ENCODE measurements at regions not wholly inside any gene's neighbourhood (a gene's known extent, or its start where the extent isn't known, plus 50 kb on each side); places are given as distances from the start of the nearest gene placed in this dataset.

GRCh38 chr6:148272597-148272996 is 70.0 kb upstream of the SASH1 start:
- Histone ChIP-seq H3K9me3 (replicated peaks in 1 of 2; ENCODE audit: control insufficient read depth in 1 of 2, insufficient read depth in 1 of 2, low read length in 2 of 2) (no peaks in the 10 kb centered on the region), H2AFZ (ENCODE audit: insufficient read depth, low read depth, low read length, poor library complexity, severe bottlenecking) (no peak overlapping the region), H3K4me1 (ENCODE audit: control insufficient read depth in 1 of 2, insufficient read depth in 2 of 2, low read length in 2 of 2) (no peaks in the 10 kb centered on the region), H3K9ac (ENCODE audit: insufficient read depth, low read length, poor library complexity, severe bottlenecking) (no peak overlapping the region), H3K27me3 (ENCODE audit: control insufficient read depth in 2 of 2, insufficient read depth in 2 of 2, low read length in 2 of 2) (no peaks in the 10 kb centered on the region), H3K79me2 (ENCODE audit: insufficient read depth, low read length) (no peaks in the 10 kb centered on the region), H3K27ac (ENCODE audit: low read depth in 1 of 2, low read length in 2 of 2) (no peak overlapping the region), H4K20me1 (ENCODE audit: insufficient read depth, low read length) (no peaks in the 10 kb centered on the region), H3K4me3 (replicated peaks in 1 of 3; ENCODE audit: low read depth in 2 of 3, low read length in 3 of 3) (no peak overlapping the region), H3K4me2 (replicated peaks; ENCODE audit: extremely low read depth, low read length, poor library complexity, severe bottlenecking) (no peak overlapping the region), H3K36me3 (replicated peaks in 1 of 2; ENCODE audit: control insufficient read depth in 1 of 2, insufficient read depth in 2 of 2, low read length in 2 of 2) (no peaks in the 10 kb centered on the region)
- WGBS (ENCODE audit: insufficient coverage): 100% methylated on average over 1 of the region's 7 CpGs
- Mint-ChIP-seq H3K4me1 (no peaks in the 10 kb centered on the region), H3K36me3 (no peaks in the 10 kb centered on the region), H3K9me3 (peaks cover 0 to 1% (median 0%) of the 10 kb centered on the region in 7 donors), H3K27ac (no peak overlapping the region), H3K27me3 (ENCODE audit: low read depth in 3 of 3) (peaks cover 4 to 11% (median 8%) of the 10 kb centered on the region in 3 donors), H3K4me3 (no peak overlapping the region)
- no peak for TF ChIP-seq CTCF (IDR thresholded peaks at IDR 0.05)
- intact Hi-C loops (cut with micrococcal nuclease): no loop called here
- no peak for DNase-seq

- DNase-seq: no peak
- Histone ChIP-seq H3K4me2 (replicated peaks; ENCODE audit: extremely low read depth, low read length, poor library complexity, severe bottlenecking) (no peak overlapping the region), H3K4me1 (ENCODE audit: control insufficient read depth in 1 of 2, insufficient read depth in 2 of 2, low read length in 2 of 2) (no peaks in the 10 kb centered on the region), H2AFZ (ENCODE audit: insufficient read depth, low read depth, low read length, poor library complexity, severe bottlenecking) (no peak overlapping the region), H3K9me3 (replicated peaks in 1 of 2; ENCODE audit: control insufficient read depth in 1 of 2, insufficient read depth in 1 of 2, low read length in 2 of 2) (no peaks in the 10 kb centered on the region), H3K4me3 (replicated peaks in 1 of 3; ENCODE audit: low read depth in 2 of 3, low read length in 3 of 3) (no peak overlapping the region), H3K79me2 (ENCODE audit: insufficient read depth, low read length) (no peaks in the 10 kb centered on the region), H3K9ac (ENCODE audit: insufficient read depth, low read length, poor library complexity, severe bottlenecking) (no peak overlapping the region), H3K27me3 (ENCODE audit: control insufficient read depth in 2 of 2, insufficient read depth in 2 of 2, low read length in 2 of 2) (no peaks in the 10 kb centered on the region), H3K36me3 (replicated peaks in 1 of 2; ENCODE audit: control insufficient read depth in 1 of 2, insufficient read depth in 2 of 2, low read length in 2 of 2) (no peaks in the 10 kb centered on the region), H4K20me1 (ENCODE audit: insufficient read depth, low read length) (no peaks in the 10 kb centered on the region), H3K27ac (ENCODE audit: low read depth in 1 of 2, low read length in 2 of 2) (no peak overlapping the region)
- TF ChIP-seq CTCF (IDR thresholded peaks at IDR 0.05): no peak
- no peak overlapping the region for H3K27ac Mint-ChIP-seq
- peaks cover 0 to 6% (median 0%) of the 10 kb centered on the region in 7 donors for H3K9me3 Mint-ChIP-seq
- no peaks in the 10 kb centered on the region for H3K4me1 Mint-ChIP-seq
- whole genome bisulfite sequencing (ENCODE audit: insufficient coverage): 95% methylated on average over 3 of the region's 5 CpGs
- no peak overlapping the region for H3K4me3 Mint-ChIP-seq
- intact Hi-C loops (cut with micrococcal nuclease): no loop called here
- H3K27me3 Mint-ChIP-seq (ENCODE audit: low read depth in 3 of 3): peaks cover 5 to 13% (median 6%) of the 10 kb centered on the region in 3 donors
- no peaks in the 10 kb centered on the region for H3K36me3 Mint-ChIP-seq
Observed at GRCh38 chr6:148273962-148274752, 68.5 kb upstream of the SASH1 start.
